ENCODE measurements at regions not wholly inside any gene's neighbourhood (a gene's known extent, or its start where the extent isn't known, plus 50 kb on each side); places are given as distances from the start of the nearest gene placed in this dataset.

DNA sequence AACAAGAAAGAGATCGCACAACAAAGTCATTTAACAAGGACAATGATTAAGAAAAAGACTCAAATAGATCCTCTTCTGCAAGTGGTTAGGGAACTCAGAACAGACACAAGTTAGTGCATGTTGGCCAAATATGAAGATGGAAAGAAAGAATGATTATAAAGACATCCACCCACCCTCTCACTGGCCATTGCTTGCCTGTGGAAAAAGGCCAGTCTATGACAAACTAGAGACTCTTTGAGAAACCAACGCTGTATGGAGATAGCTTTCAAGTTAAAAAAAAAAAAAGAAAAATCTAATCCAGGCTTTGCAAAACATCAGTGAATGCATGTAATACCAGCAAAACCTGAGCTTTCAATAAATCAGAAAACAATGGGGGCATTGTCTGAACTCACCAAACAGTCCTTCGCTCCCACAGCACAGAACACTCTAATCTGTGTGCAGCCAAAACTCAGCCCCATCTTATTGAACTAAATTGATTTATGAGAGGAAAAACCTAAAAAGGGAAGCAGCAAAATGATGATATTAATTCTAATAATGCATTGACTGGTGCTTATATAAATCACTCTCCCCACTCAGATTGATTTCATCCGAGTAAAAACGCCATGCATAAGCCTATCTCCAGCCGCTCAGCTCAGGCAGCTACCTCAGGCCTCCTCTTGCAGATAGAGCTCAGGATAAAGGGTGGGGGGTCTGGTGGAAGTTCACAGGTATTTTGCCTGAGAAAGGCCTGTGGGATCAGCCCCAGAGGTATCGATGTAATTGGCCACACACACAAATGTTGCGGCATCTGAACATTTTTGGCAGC, 547.1 kb downstream of the CCDC171 start:
- Mint-ChIP-seq H3K4me1 (ENCODE audit: low read depth) (no peaks in the 10 kb centered on the region), H3K4me3 (no peak overlapping the region), H3K27ac (no peak overlapping the region), H3K36me3 (no peaks in the 10 kb centered on the region), H3K9me3 (ENCODE audit: low read depth) (peaks cover 3% of the 10 kb centered on the region), H3K27me3 (no peaks in the 10 kb centered on the region)

DNA sequence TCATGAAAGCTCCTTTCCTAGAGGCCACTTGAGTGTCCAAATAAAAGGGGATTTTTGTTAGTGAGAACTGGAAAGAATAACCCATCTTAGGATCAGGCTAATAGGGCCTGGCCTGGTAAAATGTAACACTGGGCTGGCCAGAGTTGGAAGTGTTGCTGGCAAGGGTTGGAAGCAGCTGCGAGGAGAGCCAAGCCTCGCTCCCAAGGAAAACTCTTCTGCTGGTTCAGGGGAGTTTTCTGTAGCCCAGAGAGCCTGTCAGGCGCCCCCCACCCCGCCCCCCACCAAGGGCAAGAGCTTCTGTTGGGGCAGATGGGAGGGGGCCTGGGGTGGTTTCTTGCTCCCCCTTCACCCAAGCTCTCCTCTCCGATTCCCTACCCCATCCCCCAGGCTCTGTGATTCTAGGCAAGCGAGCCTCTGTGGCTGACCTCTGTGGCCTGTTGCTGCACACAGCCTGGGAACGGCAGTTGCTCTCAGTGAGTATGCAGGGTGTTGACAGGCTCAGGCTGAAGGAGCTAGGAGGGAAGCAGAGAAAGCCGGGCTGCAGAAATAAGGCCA, 547.8 kb downstream of the CCDC171 start:
- Mint-ChIP-seq H3K27me3 (no peaks in the 10 kb centered on the region), H3K36me3 (no peaks in the 10 kb centered on the region), H3K4me3 (no peak overlapping the region), H3K27ac (no peak overlapping the region), H3K9me3 (ENCODE audit: low read depth) (no peaks in the 10 kb centered on the region), H3K4me1 (ENCODE audit: low read depth) (no peaks in the 10 kb centered on the region)

DNA sequence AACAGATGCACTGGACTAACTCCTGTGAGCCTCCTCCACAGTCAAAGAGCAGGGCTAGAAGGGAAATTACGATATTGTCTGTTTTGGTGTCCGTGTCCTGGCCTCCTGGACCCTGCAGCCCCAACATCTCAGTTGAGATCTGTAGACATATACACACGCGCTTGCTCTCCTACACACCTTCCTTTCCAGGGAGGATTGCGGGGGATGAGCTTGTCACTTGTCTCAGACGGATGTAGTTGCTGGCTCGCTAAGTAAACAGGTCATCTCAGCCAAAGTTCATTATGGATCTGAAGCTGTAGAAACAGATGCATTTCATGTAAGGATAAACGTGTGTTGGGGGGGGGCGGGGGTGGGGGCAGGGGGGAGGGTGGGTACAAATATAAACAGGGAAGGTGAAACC, 549.3 kb downstream of the CCDC171 start:
- Mint-ChIP-seq H3K9me3 (ENCODE audit: low read depth) (no peaks in the 10 kb centered on the region), H3K4me3 (no peak overlapping the region), H3K4me1 (ENCODE audit: low read depth) (no peaks in the 10 kb centered on the region), H3K27me3 (no peaks in the 10 kb centered on the region), H3K36me3 (no peaks in the 10 kb centered on the region), H3K27ac (no peak overlapping the region)

DNA sequence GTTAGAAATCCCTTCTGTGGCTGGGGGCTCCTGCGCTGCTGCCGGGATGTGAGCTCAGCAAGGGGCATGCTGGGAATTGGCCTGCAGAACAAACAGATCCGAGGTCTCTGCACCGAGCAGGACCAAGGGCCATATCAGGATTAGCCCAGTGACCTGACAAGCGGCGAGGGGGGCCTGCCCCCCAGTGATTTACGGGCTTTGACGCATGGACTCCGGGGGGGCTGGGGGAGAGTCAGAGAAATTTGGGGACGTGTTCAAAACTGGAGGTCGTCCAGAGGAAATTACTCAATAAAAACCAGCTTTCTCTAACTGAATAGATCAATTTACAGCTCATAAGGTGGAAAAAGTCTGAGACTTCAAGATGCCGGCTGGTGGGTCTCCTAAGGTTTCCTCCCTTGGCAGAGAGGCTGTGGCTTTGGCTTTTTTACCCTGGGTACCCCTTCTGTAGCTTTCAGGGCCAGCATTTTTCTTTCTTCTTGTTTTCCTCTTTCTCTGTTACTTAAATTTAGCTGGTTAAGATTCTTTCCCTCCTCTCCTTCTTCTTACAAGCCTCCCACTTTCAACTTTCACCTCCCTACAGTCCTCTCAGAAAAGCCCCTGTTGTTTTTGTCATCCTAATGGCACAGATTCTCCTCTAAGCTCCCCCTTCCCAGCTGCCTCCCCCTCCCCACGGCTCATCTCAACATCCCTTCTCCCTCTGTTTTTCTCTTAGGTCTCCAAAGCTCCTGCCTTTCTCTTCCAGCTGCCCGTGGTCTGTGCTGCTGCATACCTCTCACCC, 551.0 kb downstream of the CCDC171 start:
- Mint-ChIP-seq H3K4me3 (no peak overlapping the region), H3K36me3 (no peaks in the 10 kb centered on the region), H3K9me3 (ENCODE audit: low read depth) (no peaks in the 10 kb centered on the region), H3K27ac (no peak overlapping the region), H3K27me3 (no peaks in the 10 kb centered on the region), H3K4me1 (ENCODE audit: low read depth) (no peaks in the 10 kb centered on the region)

DNA sequence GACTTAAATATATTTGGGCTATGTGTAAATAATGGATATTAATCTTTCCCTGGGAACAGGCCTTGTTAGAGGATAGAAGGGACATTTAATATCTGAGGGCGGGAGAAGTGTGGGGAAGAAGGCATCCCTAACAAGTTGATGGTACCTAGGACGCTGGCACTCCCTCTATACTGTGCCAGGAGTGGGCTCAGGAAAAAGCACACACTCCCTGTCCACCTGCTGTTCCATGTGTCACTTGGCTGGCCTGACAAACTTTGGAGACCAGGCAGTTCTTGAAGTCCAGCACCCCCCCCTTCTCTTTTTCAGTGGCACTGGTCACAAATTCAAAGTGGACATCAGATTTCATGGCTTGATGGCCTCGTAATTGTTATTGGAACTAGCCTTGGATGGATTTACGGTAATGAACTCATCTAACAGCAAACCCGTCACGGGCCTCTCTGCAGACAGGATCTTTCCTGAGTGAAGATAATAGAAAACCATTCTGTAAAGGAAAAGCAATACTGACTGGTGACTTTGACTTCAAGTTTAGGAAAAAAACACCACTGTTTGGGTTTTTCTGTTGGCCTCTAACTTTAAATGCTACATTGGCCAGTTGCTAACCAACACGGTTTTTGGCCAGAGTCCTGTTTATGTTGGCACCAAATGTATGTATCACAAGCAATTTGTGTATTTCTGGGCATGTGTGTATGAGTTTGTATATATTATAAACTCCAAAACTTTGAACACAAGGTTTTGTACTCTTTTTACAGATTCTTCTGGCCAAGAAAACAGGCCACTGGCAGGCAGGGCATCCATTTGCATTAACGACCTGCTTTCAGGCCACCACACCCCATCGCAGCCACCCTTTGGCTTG, 552.6 kb downstream of the CCDC171 start:
- H3K36me3 Mint-ChIP-seq: no peaks in the 10 kb centered on the region
- H3K27me3 Mint-ChIP-seq: no peaks in the 10 kb centered on the region
- no peak overlapping the region for H3K4me3 Mint-ChIP-seq
- H3K27ac Mint-ChIP-seq: no peak overlapping the region
- H3K9me3 Mint-ChIP-seq (ENCODE audit: low read depth): no peaks in the 10 kb centered on the region
- H3K4me1 Mint-ChIP-seq (ENCODE audit: low read depth): no peaks in the 10 kb centered on the region

DNA sequence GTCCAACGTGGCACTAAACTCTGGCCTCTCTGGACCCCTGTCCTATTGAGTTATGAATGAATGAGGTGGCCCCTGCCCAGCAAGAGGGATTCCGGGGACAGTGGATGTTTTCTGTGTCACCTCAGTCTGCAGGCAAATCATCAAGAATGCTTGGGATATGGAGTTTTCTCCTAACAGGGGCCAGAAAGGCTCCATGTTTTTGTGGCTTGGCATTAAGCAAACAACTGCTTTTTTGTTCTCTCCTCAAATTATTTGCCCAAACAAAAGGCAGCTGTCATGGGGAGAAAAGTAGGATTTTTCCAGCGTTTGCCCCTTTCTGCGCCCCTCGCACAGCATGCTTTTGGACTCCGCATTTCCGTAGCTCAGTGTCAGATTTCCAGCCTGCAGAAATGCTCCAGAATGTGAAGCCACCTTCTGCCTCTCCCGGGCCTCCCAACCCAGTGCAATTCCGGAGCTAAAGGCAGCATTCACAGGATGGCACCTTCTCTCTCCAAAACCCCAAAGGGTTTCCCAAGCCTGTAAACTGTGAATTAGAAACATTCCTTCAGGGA, 553.3 kb downstream of the CCDC171 start:
- H3K4me3 Mint-ChIP-seq: no peak overlapping the region
- no peaks in the 10 kb centered on the region for H3K9me3 Mint-ChIP-seq (ENCODE audit: low read depth)
- H3K4me1 Mint-ChIP-seq (ENCODE audit: low read depth): no peaks in the 10 kb centered on the region
- H3K36me3 Mint-ChIP-seq: peaks cover 3% of the 10 kb centered on the region
- peaks cover 3% of the 10 kb centered on the region for H3K27me3 Mint-ChIP-seq
- no peak overlapping the region for H3K27ac Mint-ChIP-seq

DNA sequence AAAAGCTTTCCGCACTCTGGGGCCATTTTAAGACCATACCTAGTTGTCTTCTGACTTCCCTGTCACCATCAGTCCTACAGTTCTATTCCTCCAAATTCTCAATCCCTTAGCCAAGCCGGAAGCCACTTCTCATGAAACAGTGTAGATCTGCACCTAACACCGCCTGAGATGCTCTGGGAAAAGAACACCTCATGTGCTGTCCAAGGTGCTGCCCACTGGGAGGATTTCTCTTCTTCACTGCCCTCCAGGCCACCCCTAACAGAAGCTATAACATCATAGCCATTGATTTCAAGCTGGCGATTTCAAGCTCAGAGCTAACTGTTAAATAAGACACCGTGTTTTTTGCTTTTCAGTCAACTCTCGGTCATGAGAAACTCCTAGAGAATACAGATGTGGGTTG, 559.3 kb downstream of the CCDC171 start:
- no peak overlapping the region for H3K27ac Mint-ChIP-seq
- H3K9me3 Mint-ChIP-seq (ENCODE audit: low read depth): no peaks in the 10 kb centered on the region
- H3K4me3 Mint-ChIP-seq: no peak overlapping the region
- H3K27me3 Mint-ChIP-seq: peaks cover 3% of the 10 kb centered on the region
- peaks cover 3% of the 10 kb centered on the region for H3K36me3 Mint-ChIP-seq
- no peaks in the 10 kb centered on the region for H3K4me1 Mint-ChIP-seq (ENCODE audit: low read depth)

DNA sequence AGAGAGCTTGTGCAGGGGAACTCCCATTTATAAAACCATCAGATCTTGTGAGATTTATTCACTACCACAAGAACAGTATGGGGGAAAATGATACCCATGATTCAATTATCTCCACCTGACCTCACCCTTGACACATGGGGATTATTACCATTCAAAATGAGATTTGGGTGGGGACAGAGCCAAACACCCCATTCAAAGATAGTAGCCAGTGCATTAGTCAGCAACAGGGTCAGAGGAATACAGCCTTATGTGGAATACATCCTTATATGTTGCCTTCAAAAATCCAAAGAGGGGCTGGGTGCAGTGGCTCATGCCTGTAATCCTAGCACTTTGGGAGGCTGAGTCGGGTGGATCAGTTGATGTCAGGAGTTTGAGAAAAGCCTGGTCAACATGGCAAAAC, 563.2 kb downstream of the CCDC171 start:
- no peaks in the 10 kb centered on the region for H3K9me3 Mint-ChIP-seq (ENCODE audit: low read depth)
- no peaks in the 10 kb centered on the region for H3K4me1 Mint-ChIP-seq (ENCODE audit: low read depth)
- no peak overlapping the region for H3K27ac Mint-ChIP-seq
- no peaks in the 10 kb centered on the region for H3K27me3 Mint-ChIP-seq
- H3K4me3 Mint-ChIP-seq: no peak overlapping the region
- no peaks in the 10 kb centered on the region for H3K36me3 Mint-ChIP-seq

DNA sequence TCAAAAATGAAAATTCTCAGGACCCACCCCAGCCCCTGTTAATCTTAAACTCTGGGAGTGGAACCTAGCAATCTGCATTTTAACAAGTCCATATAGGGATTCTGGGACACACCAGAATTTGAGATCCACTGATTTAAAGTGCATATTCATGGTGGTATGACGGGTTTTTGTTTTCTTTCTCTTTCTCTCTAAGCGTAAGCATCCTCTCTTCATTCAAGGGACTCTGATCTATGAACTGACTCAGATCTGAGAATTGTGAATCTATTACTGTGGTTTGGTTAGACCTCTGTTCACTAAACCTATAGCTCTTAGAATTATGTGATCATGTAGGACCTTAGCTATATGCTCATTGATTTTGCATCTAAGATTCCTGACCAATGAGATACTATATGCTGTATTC, 565.2 kb downstream of the CCDC171 start:
- Mint-ChIP-seq H3K36me3 (no peaks in the 10 kb centered on the region), H3K4me1 (ENCODE audit: low read depth) (peaks cover 7% of the 10 kb centered on the region), H3K9me3 (ENCODE audit: low read depth) (no peaks in the 10 kb centered on the region), H3K4me3 (no peak overlapping the region), H3K27ac (no peak overlapping the region), H3K27me3 (no peaks in the 10 kb centered on the region)

DNA sequence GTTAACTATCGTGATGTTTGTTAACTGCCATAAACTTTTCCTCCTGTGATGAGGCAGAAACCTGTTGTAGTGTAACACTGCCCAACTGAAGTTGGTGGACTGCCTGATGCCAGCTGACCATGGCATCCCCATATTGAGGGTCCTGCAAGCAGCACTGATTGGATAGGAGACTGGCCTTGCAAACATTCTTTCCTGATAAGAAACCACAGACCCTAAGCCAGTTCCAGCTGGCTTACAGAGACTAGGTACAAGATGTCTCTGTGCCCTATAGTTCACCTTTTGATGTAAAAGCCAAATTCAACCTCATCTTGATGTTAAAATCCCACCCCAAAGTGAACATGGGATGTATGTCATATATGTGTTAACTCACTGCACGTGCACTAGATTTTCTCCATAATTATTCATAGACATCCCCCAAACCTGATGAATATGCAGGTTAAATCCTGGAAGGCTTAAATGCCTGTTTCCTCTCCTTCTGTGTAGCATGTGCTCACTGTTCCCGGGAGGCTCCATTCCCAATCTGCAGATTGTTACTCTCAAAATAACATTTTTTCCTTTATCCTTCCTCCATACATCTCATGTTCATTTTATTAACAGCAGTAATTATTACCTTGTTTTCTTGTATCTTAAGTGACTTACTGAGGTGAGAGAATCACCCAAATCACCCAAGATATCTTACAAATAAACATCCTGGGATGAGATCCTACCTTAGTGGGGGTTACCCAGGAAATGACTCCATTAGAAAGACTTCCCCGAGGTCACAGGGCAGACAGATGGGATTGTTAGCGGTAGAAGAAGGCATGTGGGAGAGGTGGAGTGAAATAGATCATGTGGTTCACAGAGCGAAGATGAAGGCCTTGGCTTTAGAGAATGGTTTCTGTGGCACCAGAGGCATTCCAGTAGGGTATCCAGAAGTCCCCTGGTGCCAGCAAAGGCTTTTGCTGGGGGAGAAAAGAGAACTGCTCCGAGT, 566.7 kb downstream of the CCDC171 start:
- Mint-ChIP-seq H3K27ac (no peak overlapping the region), H3K9me3 (ENCODE audit: low read depth) (no peaks in the 10 kb centered on the region), H3K4me1 (ENCODE audit: low read depth) (peaks cover 9% of the 10 kb centered on the region), H3K27me3 (no peaks in the 10 kb centered on the region), H3K4me3 (no peak overlapping the region), H3K36me3 (no peaks in the 10 kb centered on the region)

DNA sequence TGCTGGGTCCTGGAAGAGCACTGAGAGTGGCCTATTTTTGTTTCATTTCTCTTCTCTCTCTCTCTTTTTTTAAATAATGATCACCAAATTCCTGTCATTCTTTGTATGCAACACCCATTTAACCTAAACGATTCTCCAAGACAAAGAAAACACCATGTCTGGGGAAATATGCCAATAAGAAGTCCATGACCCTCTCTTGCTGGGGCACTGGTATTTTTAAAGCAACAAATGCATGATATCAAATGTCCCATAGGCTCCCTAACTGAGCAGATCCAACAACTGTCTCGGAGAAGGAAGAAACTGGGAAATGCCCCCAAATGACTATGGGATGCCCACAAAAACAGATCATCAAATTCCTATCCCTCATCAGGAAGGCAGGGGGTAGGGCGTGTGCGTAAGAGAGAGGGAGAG, 567.4 kb downstream of the CCDC171 start:
- Mint-ChIP-seq H3K4me1 (ENCODE audit: low read depth) (peaks cover 10% of the 10 kb centered on the region), H3K27ac (no peak overlapping the region), H3K4me3 (no peak overlapping the region), H3K36me3 (no peaks in the 10 kb centered on the region), H3K27me3 (no peaks in the 10 kb centered on the region), H3K9me3 (ENCODE audit: low read depth) (no peaks in the 10 kb centered on the region)

DNA sequence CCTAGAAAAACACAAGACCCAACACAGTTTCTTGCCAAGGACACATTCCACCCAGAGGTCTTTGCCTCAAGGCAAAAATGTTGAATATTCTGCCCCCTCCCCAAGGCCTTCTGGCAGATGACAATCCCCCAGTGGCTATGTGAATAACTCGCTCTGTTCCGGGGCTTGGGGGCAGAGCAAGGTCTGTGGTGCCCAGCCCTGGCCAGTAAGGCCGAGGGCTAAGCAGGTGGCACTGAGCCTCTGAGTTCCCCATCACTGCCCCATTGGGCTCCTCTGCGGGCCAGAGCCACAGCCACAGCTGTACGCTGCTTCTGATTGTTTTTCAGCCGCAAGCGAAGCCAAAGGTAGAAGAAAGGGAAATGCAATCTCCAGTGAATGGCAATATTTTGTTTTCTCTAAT, 567.9 kb downstream of the CCDC171 start:
- Mint-ChIP-seq H3K4me1 (ENCODE audit: low read depth) (peaks cover 15% of the 10 kb centered on the region), H3K27me3 (no peaks in the 10 kb centered on the region), H3K36me3 (no peaks in the 10 kb centered on the region), H3K27ac (no peak overlapping the region), H3K4me3 (no peak overlapping the region), H3K9me3 (ENCODE audit: low read depth) (no peaks in the 10 kb centered on the region)

DNA sequence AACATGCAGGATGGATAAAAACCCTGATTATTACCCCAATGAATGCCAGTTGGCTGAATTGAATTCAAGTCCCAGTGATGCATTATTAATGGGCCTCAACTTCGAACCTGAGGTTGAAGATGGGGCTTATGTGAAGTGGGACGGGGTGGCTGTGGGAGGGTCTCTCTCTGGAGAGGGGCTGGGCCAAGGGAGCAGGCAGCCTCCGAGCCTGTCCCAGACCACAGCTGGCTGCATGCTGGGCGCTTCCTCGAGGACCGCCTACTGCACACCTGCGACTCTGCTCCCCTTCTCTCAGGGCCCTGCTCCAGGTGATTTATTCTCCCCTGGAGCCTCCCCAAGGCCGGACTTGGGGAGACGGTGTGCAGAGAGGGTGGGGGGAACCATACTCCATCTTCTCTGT, 568.3 kb downstream of the CCDC171 start:
- Mint-ChIP-seq H3K4me1 (ENCODE audit: low read depth) (peaks cover 18% of the 10 kb centered on the region), H3K9me3 (ENCODE audit: low read depth) (no peaks in the 10 kb centered on the region), H3K36me3 (no peaks in the 10 kb centered on the region), H3K27me3 (no peaks in the 10 kb centered on the region), H3K4me3 (no peak overlapping the region), H3K27ac (no peak overlapping the region)

Data from activated naive CD8-positive, alpha-beta T cell (primary cell).